Fibroblast of the aortic adventitia (primary cell): ENCODE measurements at regions not wholly inside any gene's neighbourhood (a gene's known extent, or its start where the extent isn't known, plus 50 kb on each side); places are given as distances from the start of the nearest gene placed in this dataset.

Experiments
- DNase-seq: peaks from one replicate; pipeline ENCODE4 v3.0.0-alpha.2; 2010; ENCODE audit warnings: low read depth
- H3K4me3 ChIP-seq: 2 replicates; pipeline ENCODE4 v1.5.1; 2011; ENCODE audit warnings: low read depth, mild to moderate bottlenecking, control low read depth, low read length, moderate library complexity
- TF ChIP-seq, protein P1 (sequence below): IDR thresholded peaks from 2 replicates; pipeline ENCODE4 v1.5.1; 2011; ENCODE audit warnings: mild to moderate bottlenecking, low read length, control low read depth, inconsistent platforms; ENCODE audit not compliant: insufficient read depth

DNA sequence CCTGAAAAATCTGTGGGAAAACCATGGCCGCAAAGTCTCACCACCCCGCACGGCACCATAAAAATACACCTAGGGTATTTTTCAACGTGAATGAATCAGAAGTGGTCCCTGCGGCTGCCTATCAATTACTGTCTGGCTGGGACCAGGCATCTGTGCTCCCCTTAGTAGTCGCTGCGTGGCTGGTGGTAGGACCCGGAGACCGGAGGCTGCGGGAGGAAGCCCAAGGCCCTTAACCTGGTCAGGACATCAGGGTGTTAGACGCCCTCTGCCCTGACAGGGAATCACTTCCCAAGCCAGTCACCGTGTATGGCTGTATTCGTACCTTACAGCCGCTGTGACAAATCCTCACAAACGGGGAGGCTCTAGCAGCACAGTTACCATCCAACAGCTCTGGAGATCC lies 141.5 kb upstream of the PPP2R2D start:
- TF ChIP-seq, protein P1, sequence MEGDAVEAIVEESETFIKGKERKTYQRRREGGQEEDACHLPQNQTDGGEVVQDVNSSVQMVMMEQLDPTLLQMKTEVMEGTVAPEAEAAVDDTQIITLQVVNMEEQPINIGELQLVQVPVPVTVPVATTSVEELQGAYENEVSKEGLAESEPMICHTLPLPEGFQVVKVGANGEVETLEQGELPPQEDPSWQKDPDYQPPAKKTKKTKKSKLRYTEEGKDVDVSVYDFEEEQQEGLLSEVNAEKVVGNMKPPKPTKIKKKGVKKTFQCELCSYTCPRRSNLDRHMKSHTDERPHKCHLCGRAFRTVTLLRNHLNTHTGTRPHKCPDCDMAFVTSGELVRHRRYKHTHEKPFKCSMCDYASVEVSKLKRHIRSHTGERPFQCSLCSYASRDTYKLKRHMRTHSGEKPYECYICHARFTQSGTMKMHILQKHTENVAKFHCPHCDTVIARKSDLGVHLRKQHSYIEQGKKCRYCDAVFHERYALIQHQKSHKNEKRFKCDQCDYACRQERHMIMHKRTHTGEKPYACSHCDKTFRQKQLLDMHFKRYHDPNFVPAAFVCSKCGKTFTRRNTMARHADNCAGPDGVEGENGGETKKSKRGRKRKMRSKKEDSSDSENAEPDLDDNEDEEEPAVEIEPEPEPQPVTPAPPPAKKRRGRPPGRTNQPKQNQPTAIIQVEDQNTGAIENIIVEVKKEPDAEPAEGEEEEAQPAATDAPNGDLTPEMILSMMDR = no peak
- DNase-seq = no peak
- H3K4me3 ChIP-seq = no peak overlapping the region

DNA sequence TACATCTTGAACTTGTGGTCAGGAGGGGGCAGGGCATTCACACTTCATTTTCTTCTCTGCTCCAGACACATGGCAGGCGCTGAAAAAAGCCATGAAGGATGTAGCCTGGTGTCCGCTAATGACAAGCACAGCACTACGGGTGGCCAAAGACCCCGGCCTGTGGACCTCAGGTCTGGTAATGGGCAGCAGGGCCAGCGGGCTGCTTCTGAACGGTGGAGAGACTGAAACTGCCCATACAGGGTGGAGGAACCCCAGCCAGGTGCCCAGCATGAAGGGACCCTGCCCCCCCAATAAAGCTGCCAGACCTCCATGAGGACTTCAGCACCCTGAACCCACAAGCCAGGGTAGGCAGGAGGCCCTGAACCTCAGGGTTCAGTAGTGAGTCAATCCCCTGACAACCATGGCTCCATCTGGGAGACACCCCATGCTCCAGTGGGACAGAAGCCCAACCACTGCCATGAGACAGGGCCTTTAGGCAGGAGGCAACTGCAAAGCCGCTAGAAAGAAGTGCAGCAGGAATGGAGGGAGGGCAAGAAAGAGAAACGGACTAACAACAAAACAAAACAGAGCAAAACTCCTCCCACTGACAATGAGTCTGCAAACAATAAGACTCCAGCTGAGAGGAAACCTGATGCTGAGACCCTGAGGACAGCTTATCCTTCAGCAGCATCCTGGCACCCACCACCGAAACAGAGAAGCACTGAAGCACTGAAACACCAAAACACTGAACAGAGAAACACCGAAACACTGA lies 140.2 kb upstream of the PPP2R2D start:
- no peak overlapping the region for H3K4me3 ChIP-seq
- no peak for DNase-seq

DNA sequence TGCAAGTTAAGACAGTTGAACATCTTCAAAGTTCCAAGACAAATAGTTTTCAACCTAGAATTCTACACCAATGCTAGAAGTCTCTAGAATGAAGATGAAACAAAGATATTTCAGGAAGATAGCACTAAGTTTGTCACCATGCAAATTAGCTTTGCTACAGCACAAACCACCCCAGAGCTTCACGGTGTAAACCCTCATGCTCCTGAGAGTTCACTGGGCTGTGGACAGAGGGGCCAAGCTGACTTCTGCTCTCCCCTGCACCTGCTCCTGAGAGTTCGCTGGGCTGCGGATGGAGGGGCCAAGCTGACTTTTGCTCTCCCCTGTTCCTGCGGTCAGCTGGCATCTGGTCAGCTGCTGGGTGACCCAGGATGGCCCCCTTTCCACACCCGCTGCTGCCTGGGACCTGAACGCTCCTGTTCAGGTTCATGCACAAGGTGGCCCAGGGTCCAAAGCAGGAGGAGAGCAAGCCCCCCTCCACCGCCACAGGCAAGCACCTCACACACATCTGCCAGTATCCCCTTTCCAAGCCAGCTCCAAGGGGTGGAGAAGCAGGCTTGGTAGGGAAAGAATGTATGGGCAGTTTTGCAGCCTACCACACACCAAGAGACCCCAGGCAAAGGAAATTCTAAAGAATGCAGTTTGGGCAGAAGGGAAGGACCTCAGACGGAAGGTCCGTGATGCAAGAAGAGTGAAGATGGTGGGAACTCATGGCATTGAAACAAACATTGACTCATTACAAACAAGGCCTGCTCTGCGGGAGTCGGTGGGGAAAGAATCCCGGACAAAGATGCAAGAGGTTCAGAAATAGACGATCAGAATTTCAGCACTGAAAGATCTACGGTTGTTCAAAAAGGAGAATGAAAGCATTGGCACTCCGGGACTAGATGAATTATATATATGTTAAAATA lies 137.8 kb upstream of the PPP2R2D start:
- TF ChIP-seq, protein P1 = no peak
- DNase-seq = no peak
- no peak overlapping the region for H3K4me3 ChIP-seq

More for the DNA sequence above, 140.2 kb upstream of the PPP2R2D start:
- TF ChIP-seq, protein P1 = no peak

DNA sequence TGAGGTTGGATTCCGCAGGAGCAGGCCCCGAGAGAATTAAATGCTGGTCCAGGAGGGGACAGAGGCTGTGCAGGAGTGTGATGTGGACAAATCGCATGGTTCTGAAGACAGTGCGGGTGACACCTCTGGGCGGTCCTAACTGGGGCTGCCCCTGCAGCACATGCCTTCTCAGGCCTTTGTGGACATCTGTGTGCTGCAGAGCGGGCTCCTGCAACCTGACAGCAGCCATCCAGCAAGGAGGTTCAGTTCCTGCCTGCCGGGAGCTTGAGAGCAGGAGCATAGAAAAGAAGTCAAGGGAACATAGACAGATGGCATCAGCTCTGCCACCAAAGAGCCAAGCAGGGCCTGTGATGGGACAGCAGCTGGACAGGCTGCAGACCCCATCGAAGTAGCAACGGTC lies 135.9 kb upstream of the PPP2R2D start:
- TF ChIP-seq, protein P1 = no peak
- no peak for DNase-seq
- no peak overlapping the region for H3K4me3 ChIP-seq

DNA sequence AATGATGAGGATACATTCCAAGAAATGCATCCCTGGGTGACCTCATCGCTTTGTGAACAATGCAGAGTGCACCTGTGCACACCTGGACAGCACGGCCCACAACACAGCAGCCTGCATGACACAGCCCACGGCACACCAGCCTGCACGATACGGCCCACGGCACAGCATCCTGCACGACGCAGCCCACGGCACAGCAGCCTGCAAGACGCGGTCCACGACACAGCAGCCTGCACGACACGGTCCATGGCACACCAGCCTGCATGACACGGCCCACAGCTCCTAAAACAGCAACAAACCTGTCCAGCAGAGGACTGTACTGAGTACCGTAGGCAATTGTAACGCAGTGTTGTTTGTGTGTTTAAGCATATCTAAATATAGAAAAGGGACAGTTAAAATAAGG lies 134.7 kb upstream of the PPP2R2D start:
- no peak for DNase-seq
- TF ChIP-seq, protein P1 = no peak
- H3K4me3 ChIP-seq = no peak overlapping the region

DNA sequence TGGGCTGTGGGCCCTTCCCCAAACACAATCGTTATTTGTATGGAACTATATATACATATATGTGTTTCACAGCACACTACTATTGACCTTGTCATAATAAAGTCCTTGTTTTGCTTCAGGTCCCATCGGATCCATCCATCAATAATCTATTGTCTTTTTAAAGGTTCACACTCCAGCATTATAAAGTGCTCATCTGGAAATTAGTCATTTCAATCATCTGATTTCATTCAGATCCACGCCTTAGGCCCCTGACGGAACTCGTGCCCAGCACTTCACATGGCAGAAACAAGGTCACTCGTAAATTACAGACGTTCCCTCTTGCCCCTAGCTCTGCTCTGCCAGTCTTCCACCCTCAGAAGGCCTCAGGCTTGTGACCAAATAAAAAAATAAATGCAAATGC lies 133.1 kb upstream of the PPP2R2D start:
- DNase-seq = no peak
- no peak overlapping the region for H3K4me3 ChIP-seq
- TF ChIP-seq, protein P1 = no peak
